HEK293 (cell line): ENCODE measurements at regions not wholly inside any gene's neighbourhood (a gene's known extent, or its start where the extent isn't known, plus 50 kb on each side); places are given as distances from the start of the nearest gene placed in this dataset.

Experiments
- CTCF ChIA-PET: fragments of 350-600 bp; formaldehyde crosslinking; extraction: SDS; loops from one replicate; lab custom pipeline; 2021; ENCODE audit warnings: antibody characterized with exemption; lab: Yijun Ruan, JAX
- POLR2A ChIA-PET: fragments of 300-600 bp; formaldehyde crosslinking; extraction: SDS; loops from one replicate; lab custom pipeline; 2020; ENCODE audit warnings: antibody characterized with exemption, inconsistent platforms; lab: Yijun Ruan, JAX
- H3K27ac ChIP-seq: fragments of 200-500 bp; sonication (Bioruptor generic); 2 replicates; pipeline ENCODE4 v1.5.1; 2014; ENCODE audit warnings: low read depth, low read length, control low read depth, inconsistent platforms; ENCODE audit errors: extremely low read depth
- H3K36me3 ChIP-seq, 2 experiments: fragments of 200-500 bp in 1 of 2; sonication (Bioruptor generic) in 1 of 2; 1 replicate in 1 of 2; 2 replicates in 1 of 2; pipeline ENCODE4 v1.5.1; 2014 to 2017; ENCODE audit warnings: inconsistent platforms in 2 of 2, low read length in 2 of 2; ENCODE audit not compliant: control insufficient read depth in 2 of 2, insufficient read depth in 1 of 2
- H3K4me1 ChIP-seq: fragments of 200-500 bp; sonication (Bioruptor generic); 2 replicates; pipeline ENCODE4 v1.5.1; 2014; ENCODE audit warnings: mild to moderate bottlenecking, low read length, inconsistent platforms; ENCODE audit not compliant: control insufficient read depth, insufficient read depth
- H3K4me3 ChIP-seq: 2 replicates; pipeline ENCODE4 v1.5.1; 2011; ENCODE audit warnings: low read depth, mild to moderate bottlenecking, control low read depth, low read length, moderate library complexity
- H3K9me3 ChIP-seq: fragments of 200-500 bp; sonication (Bioruptor generic); 2 replicates; pipeline ENCODE4 v1.5.1; 2014; ENCODE audit warnings: low read depth, low read length, inconsistent platforms; ENCODE audit not compliant: control insufficient read depth, insufficient read depth
- BCL11B ChIP-seq: fragments of 450-650 bp; formaldehyde crosslinking; IDR thresholded peaks from 2 replicates; pipeline ENCODE4 v1.5.1; 2016; ENCODE audit warnings: low read depth, missing biosample characterization, missing genetic modification characterization
- GFI1B ChIP-seq: fragments of 450-650 bp; formaldehyde crosslinking; IDR thresholded peaks from 2 replicates; pipeline ENCODE4 v1.5.1; 2016; ENCODE audit warnings: missing biosample characterization, missing genetic modification characterization
- KLF10 ChIP-seq: fragments of 450-650 bp; IDR thresholded peaks from 2 replicates; pipeline ENCODE4 v1.5.1; 2018; ENCODE audit warnings: missing biosample characterization, mild to moderate bottlenecking, missing genetic modification characterization
- SP3 ChIP-seq: fragments of 450-650 bp; formaldehyde crosslinking; IDR thresholded peaks from 2 replicates; pipeline ENCODE4 v1.5.1; 2016; ENCODE audit warnings: missing biosample characterization, missing genetic modification characterization
- SP7 ChIP-seq: fragments of 450-650 bp; formaldehyde crosslinking; IDR thresholded peaks from 2 replicates; pipeline ENCODE4 v1.5.1; 2016; ENCODE audit warnings: missing biosample characterization, missing genetic modification characterization
- ZBTB21 ChIP-seq: fragments of 450-650 bp; formaldehyde crosslinking; IDR thresholded peaks from 2 replicates; pipeline ENCODE4 v1.5.1; 2017; ENCODE audit warnings: missing biosample characterization, missing genetic modification characterization
- ZFHX2 ChIP-seq: fragments of 450-650 bp; formaldehyde crosslinking; conservative IDR thresholded peaks from 2 replicates; pipeline ENCODE4 v1.5.1; 2016; ENCODE audit warnings: missing biosample characterization, missing genetic modification characterization
- ZNF133 ChIP-seq: fragments of 450-650 bp; formaldehyde crosslinking; IDR thresholded peaks from 2 replicates; pipeline ENCODE4 v1.5.1; 2016; ENCODE audit warnings: missing biosample characterization, missing genetic modification characterization
- ZNF140 ChIP-seq: fragments of 450-650 bp; formaldehyde crosslinking; IDR thresholded peaks from 2 replicates; pipeline ENCODE4 v1.5.1; 2016; ENCODE audit warnings: missing biosample characterization, missing genetic modification characterization
- ZNF239 ChIP-seq: fragments of 450-650 bp; formaldehyde crosslinking; IDR thresholded peaks from 2 replicates; pipeline ENCODE4 v1.5.1; 2016; ENCODE audit warnings: missing biosample characterization, missing genetic modification characterization
- ZNF391 ChIP-seq: fragments of 450-650 bp; formaldehyde crosslinking; IDR thresholded peaks from 2 replicates; pipeline ENCODE4 v1.5.1; 2016; ENCODE audit warnings: low read depth, missing biosample characterization, missing genetic modification characterization, borderline replicate concordance
- ZNF626 ChIP-seq: fragments of 450-650 bp; sonication (Bioruptor Pico); formaldehyde crosslinking; IDR thresholded peaks from 2 replicates; pipeline ENCODE4 v1.5.1; 2018; ENCODE audit warnings: missing biosample characterization, missing genetic modification characterization, inconsistent platforms
- ZNF747 ChIP-seq: fragments of 450-650 bp; formaldehyde crosslinking; IDR thresholded peaks from 2 replicates; pipeline ENCODE4 v1.5.1; 2016; ENCODE audit warnings: missing biosample characterization, missing genetic modification characterization
- ZNF768 ChIP-seq: fragments of 450-650 bp; formaldehyde crosslinking; IDR thresholded peaks from 2 replicates; pipeline ENCODE4 v1.5.1; 2018; ENCODE audit warnings: missing biosample characterization, mild to moderate bottlenecking, missing genetic modification characterization
- ZNF830 ChIP-seq: fragments of 450-650 bp; IDR thresholded peaks from 2 replicates; pipeline ENCODE4 v1.5.0; 2018; ENCODE audit warnings: missing biosample characterization, missing genetic modification characterization, low read depth, mild to moderate bottlenecking, moderate library complexity
- TF ChIP-seq, protein P1 (sequence below): fragments of 450-650 bp; formaldehyde crosslinking; IDR thresholded peaks from 2 replicates; pipeline ENCODE4 v1.5.1; 2016; ENCODE audit warnings: missing biosample characterization, missing genetic modification characterization, borderline replicate concordance
- TF ChIP-seq, protein P2 (sequence below): fragments of 450-650 bp; formaldehyde crosslinking; IDR thresholded peaks from 2 replicates; pipeline ENCODE4 v1.5.1; 2016; ENCODE audit warnings: missing biosample characterization, missing genetic modification characterization
- TF ChIP-seq, protein P3 (sequence below): fragments of 450-650 bp; formaldehyde crosslinking; IDR thresholded peaks from 2 replicates; pipeline ENCODE4 v1.5.1; 2016; ENCODE audit warnings: missing biosample characterization, missing genetic modification characterization
- TF ChIP-seq, protein P4 (sequence below): fragments of 450-650 bp; formaldehyde crosslinking; IDR thresholded peaks from 2 replicates; pipeline ENCODE4 v1.5.0; 2017; ENCODE audit warnings: missing biosample characterization, missing genetic modification characterization, borderline replicate concordance

DNA sequence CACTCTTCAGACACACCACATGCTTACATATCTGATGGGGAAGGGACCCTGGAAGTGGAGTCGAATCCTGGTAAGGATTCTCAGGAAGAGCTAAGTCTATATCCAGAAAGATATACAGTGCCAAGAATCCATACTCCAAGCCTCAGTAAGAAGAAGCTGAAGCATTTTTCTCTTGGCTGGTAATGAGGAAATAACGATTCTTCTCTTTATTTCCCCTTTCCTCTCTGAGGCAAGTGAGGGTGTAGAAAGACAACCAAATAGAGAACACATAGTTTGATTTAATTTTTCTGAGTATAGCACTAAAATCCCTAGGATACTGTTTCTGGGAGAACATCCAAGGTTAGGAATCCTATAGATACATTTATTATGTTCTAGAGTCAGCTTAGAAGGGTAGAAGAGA lies 857.3 kb downstream of the TUSC7 start (continued):
- TF ChIP-seq, protein P1, sequence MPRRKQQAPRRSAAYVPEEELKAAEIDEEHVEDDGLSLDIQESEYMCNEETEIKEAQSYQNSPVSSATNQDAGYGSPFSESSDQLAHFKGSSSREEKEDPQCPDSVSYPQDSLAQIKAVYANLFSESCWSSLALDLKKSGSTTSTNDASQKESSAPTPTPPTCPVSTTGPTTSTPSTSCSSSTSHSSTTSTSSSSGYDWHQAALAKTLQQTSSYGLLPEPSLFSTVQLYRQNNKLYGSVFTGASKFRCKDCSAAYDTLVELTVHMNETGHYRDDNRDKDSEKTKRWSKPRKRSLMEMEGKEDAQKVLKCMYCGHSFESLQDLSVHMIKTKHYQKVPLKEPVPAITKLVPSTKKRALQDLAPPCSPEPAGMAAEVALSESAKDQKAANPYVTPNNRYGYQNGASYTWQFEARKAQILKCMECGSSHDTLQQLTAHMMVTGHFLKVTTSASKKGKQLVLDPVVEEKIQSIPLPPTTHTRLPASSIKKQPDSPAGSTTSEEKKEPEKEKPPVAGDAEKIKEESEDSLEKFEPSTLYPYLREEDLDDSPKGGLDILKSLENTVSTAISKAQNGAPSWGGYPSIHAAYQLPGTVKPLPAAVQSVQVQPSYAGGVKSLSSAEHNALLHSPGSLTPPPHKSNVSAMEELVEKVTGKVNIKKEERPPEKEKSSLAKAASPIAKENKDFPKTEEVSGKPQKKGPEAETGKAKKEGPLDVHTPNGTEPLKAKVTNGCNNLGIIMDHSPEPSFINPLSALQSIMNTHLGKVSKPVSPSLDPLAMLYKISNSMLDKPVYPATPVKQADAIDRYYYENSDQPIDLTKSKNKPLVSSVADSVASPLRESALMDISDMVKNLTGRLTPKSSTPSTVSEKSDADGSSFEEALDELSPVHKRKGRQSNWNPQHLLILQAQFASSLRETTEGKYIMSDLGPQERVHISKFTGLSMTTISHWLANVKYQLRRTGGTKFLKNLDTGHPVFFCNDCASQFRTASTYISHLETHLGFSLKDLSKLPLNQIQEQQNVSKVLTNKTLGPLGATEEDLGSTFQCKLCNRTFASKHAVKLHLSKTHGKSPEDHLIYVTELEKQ (tag by site-specific recombination): no peak
- no peak for TF ChIP-seq ZNF626 (tag by site-specific recombination)
- TF ChIP-seq ZNF239 (tag by site-specific recombination): no peak
- TF ChIP-seq ZNF133 (tag by site-specific recombination): no peak
- TF ChIP-seq, protein P2, sequence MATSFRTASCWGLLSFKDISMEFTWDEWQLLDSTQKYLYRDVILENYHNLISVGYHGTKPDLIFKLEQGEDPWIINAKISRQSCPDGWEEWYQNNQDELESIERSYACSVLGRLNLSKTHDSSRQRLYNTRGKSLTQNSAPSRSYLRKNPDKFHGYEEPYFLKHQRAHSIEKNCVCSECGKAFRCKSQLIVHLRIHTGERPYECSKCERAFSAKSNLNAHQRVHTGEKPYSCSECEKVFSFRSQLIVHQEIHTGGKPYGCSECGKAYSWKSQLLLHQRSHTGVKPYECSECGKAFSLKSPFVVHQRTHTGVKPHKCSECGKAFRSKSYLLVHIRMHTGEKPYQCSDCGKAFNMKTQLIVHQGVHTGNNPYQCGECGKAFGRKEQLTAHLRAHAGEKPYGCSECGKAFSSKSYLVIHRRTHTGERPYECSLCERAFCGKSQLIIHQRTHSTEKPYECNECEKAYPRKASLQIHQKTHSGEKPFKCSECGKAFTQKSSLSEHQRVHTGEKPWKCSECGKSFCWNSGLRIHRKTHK (tag by site-specific recombination): no peak
- TF ChIP-seq BCL11B (tag by site-specific recombination): no peak

DNA sequence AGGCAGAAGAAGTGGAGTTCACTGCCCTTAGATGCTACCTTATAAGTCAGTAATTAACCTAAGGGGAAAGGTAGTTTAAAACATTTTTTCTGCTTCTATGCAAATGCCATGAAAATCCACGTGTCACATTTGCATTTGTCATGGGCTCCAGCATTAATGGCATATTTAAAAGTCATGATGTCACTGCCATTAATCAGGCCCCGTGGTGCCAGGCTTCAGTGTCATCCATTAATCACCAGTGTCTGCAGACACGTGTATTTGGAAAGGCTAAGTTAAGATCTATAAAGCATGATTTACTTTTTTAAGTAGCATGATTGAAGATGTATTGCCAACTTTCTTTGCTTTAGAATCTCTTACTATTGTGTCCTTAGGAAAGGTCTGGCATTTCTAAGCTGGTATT lies 857.8 kb downstream of the TUSC7 start:
- Histone ChIP-seq H3K4me3 (no peak overlapping the region), H3K27ac (no peak overlapping the region), H3K36me3 (no peaks in the 10 kb centered on the region), H3K9me3 (no peaks in the 10 kb centered on the region), H3K4me1 (no peaks in the 10 kb centered on the region)
- POLR2A ChIA-PET: no interaction called here
- TF ChIP-seq ZFHX2 (tag by site-specific recombination) (no peak), ZBTB21 (no peak), ZNF830 (no peak), ZNF140 (tag by site-specific recombination) (no peak), ZNF391 (tag by site-specific recombination) (no peak), KLF10 (tag by site-specific recombination) (no peak), GFI1B (tag by site-specific recombination) (no peak)
- TF ChIP-seq, protein P3, sequence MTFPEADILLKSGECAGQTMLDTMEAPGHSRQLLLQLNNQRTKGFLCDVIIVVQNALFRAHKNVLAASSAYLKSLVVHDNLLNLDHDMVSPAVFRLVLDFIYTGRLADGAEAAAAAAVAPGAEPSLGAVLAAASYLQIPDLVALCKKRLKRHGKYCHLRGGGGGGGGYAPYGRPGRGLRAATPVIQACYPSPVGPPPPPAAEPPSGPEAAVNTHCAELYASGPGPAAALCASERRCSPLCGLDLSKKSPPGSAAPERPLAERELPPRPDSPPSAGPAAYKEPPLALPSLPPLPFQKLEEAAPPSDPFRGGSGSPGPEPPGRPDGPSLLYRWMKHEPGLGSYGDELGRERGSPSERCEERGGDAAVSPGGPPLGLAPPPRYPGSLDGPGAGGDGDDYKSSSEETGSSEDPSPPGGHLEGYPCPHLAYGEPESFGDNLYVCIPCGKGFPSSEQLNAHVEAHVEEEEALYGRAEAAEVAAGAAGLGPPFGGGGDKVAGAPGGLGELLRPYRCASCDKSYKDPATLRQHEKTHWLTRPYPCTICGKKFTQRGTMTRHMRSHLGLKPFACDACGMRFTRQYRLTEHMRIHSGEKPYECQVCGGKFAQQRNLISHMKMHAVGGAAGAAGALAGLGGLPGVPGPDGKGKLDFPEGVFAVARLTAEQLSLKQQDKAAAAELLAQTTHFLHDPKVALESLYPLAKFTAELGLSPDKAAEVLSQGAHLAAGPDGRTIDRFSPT (tag by site-specific recombination): no peak
- CTCF ChIA-PET: no interaction called here

DNA sequence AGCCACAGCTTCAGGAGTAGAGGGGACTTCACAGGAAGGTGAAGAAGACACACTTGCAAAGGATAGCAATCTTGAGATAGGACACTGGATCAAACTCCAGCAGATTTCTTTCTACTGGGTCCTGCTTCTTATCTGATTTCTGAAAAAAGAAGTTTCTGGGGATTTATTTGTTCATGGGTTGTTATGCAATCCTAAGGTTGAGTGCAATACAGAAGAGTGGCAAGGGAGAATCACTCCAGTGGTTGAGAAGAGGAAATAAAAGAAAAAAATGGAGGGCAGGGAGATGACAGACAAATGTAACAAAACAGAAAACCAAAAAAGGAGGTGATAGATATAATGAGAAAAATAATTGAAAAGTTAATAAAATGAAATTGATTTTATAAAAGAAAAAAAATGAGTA lies 858.3 kb downstream of the TUSC7 start:
- Histone ChIP-seq H3K9me3 (no peaks in the 10 kb centered on the region), H3K27ac (no peak overlapping the region), H3K36me3 (no peaks in the 10 kb centered on the region), H3K4me1 (no peaks in the 10 kb centered on the region), H3K4me3 (no peak overlapping the region)
- ChIA-PET CTCF (no interaction called here), POLR2A (no interaction called here)
- TF ChIP-seq, protein P4, sequence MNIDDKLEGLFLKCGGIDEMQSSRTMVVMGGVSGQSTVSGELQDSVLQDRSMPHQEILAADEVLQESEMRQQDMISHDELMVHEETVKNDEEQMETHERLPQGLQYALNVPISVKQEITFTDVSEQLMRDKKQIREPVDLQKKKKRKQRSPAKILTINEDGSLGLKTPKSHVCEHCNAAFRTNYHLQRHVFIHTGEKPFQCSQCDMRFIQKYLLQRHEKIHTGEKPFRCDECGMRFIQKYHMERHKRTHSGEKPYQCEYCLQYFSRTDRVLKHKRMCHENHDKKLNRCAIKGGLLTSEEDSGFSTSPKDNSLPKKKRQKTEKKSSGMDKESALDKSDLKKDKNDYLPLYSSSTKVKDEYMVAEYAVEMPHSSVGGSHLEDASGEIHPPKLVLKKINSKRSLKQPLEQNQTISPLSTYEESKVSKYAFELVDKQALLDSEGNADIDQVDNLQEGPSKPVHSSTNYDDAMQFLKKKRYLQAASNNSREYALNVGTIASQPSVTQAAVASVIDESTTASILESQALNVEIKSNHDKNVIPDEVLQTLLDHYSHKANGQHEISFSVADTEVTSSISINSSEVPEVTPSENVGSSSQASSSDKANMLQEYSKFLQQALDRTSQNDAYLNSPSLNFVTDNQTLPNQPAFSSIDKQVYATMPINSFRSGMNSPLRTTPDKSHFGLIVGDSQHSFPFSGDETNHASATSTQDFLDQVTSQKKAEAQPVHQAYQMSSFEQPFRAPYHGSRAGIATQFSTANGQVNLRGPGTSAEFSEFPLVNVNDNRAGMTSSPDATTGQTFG (tag by site-specific recombination): no peak
- TF ChIP-seq SP3 (tag by site-specific recombination) (no peak), ZNF768 (tag by site-specific recombination) (no peak), ZNF133 (tag by site-specific recombination) (no peak), SP7 (tag by site-specific recombination) (no peak), ZNF747 (no peak)
